Aorta (tissue), 5 donors: ENCODE measurements at regions not wholly inside any gene's neighbourhood (a gene's known extent, or its start where the extent isn't known, plus 50 kb on each side); places are given as distances from the start of the nearest gene placed in this dataset.

Source experiments
- ATAC-seq: fragments of 200-7000 bp; cut with Tn5 transposase; one replicate; pipeline ENCODE4 v1.9.1; 2022; ENCODE audit warnings: moderate library complexity; ENCODE audit not compliant: low FRiP score
- DNase-seq, 2 donors: peaks; one replicate each; pipeline ENCODE4 v3.0.0-alpha.2; 2020
- H3K27ac ChIP-seq, 2 donors: one replicate each; pipeline ENCODE4 v1.5.1; 2013; ENCODE audit warnings: low read length in 2 of 2, mild to moderate bottlenecking in 2 of 2, moderate library complexity in 2 of 2, control low read depth in 1 of 2, inconsistent platforms in 1 of 2, low read depth in 1 of 2
- H3K27me3 ChIP-seq, 2 donors: one replicate each; pipeline ENCODE4 v1.6.1; 2013; ENCODE audit warnings: control low read depth in 1 of 2, low read length in 1 of 2, mild to moderate bottlenecking in 1 of 2, moderate library complexity in 1 of 2; ENCODE audit not compliant: insufficient read depth in 2 of 2, control insufficient read depth in 1 of 2
- H3K36me3 ChIP-seq, 2 donors: one replicate each; pipeline ENCODE4 v1.6.1; 2013; ENCODE audit warnings: control low read depth in 1 of 2, low read length in 1 of 2, mild to moderate bottlenecking in 1 of 2; ENCODE audit not compliant: insufficient read depth in 2 of 2, control insufficient read depth in 1 of 2
- H3K4me1 ChIP-seq, 2 donors: one replicate each; pipeline ENCODE4 v1.6.1; 2013; ENCODE audit warnings: low read length in 2 of 2, control low read depth in 1 of 2, mild to moderate bottlenecking in 1 of 2, moderate library complexity in 1 of 2; ENCODE audit not compliant: insufficient read depth in 2 of 2, control insufficient read depth in 1 of 2
- H3K4me3 ChIP-seq, 2 donors: one replicate each; pipeline ENCODE4 v1.5.1; 2013; ENCODE audit warnings: low read length in 2 of 2, control low read depth in 1 of 2, mild to moderate bottlenecking in 1 of 2
- H3K9me3 ChIP-seq: one replicate; pipeline ENCODE4 v1.6.1; 2013; ENCODE audit warnings: mild to moderate bottlenecking, low read length; ENCODE audit not compliant: control insufficient read depth
- WGBS, 2 donors: extraction: QIAGEN DNeasy Blood & Tissue Kit; methylation state at CpG; one replicate each; pipeline ENCODE4 v1.1.7; 2013; 5-methylcytosine and 5-hydroxymethylcytosine counted together
- intact Hi-C, 2 donors: fragments of 100-400 bp; cut with DNase I; formaldehyde crosslinking; loops; one replicate each; pipeline versions ENCODE4 v1.14.2 to v1.15.0; 2022
- donor health status: healthy with polysubstance abuse.
- donor health status: Bipolar disorder and iron deficiency.
- donor health status: DM: no; HTN: no; CAD: no.
- donor health status: DM: no; HTN: no; CAD: no.
- donor health status: DM: yes; HTN: yes; CAD: no.

- WGBS, 2 donors, result 81 to 93% methylated on average over 8 of the region's 8 CpGs
- no peak for ATAC-seq
- Histone ChIP-seq H3K27me3 (no peaks in the 10 kb centered on the region), H3K4me1 (no peaks in the 10 kb centered on the region), H3K4me3 (no peak overlapping the region), H3K9me3 (no peaks in the 10 kb centered on the region), H3K36me3 (no peaks in the 10 kb centered on the region), H3K27ac (no peak overlapping the region)
- DNase-seq, result no peak
- intact Hi-C loops, result loop anchor here in 1 of 2 donors (10.0 kb wide), 1 partner anchor 58 kb away; no protein-coding TSS in a partner anchor
Observed at GRCh38 chr15:93232845-93233244, 143.8 kb upstream of the RGMA start.

GRCh38 chr15:93231994-93232393 lies 143.0 kb upstream of the RGMA start:
- Histone ChIP-seq H3K4me3 (no peak overlapping the region), H3K9me3 (no peaks in the 10 kb centered on the region), H3K36me3 (no peaks in the 10 kb centered on the region), H3K4me1 (no peaks in the 10 kb centered on the region), H3K27me3 (no peaks in the 10 kb centered on the region), H3K27ac (no peak overlapping the region)
- intact Hi-C loops, result loop anchor here in 1 of 2 donors (10.0 kb wide), 1 partner anchor 57 kb away; no protein-coding TSS in a partner anchor
- WGBS, 2 donors, result 74 to 77% methylated on average over 6 of the region's 6 CpGs
- ATAC-seq (no peak), DNase-seq (no peak)

- no peak for ATAC-seq
- no peaks in the 10 kb centered on the region for H3K4me1 ChIP-seq
- H3K9me3 ChIP-seq, result no peaks in the 10 kb centered on the region
- H3K36me3 ChIP-seq, result no peaks in the 10 kb centered on the region
- H3K4me3 ChIP-seq, result no peak overlapping the region
- no peak overlapping the region for H3K27ac ChIP-seq
- H3K27me3 ChIP-seq, result no peaks in the 10 kb centered on the region
- DNase-seq, result no peak
- intact Hi-C loops, result loop anchor here in 1 of 2 donors (10.0 kb wide), 1 partner anchor 57 kb away; no protein-coding TSS in a partner anchor
- WGBS, 2 donors, result 39 to 45% methylated on average over 2 of the region's 2 CpGs
Observed at GRCh38 chr15:93231261-93231925, 142.4 kb upstream of the RGMA start.

- DNase-seq (no peak), ATAC-seq (no peak)
- Histone ChIP-seq H3K27me3 (no peaks in the 10 kb centered on the region), H3K9me3 (no peaks in the 10 kb centered on the region), H3K27ac (no peak overlapping the region), H3K36me3 (no peaks in the 10 kb centered on the region), H3K4me1 (no peaks in the 10 kb centered on the region), H3K4me3 (no peak overlapping the region)
- 87 to 91% methylated on average over 3 of the region's 3 CpGs for WGBS, 2 donors
- intact Hi-C loops, result no loop called here
Observed at GRCh38 chr15:93228546-93228945, 139.5 kb upstream of the RGMA start.

- intact Hi-C loops, result no loop called here
- WGBS, 2 donors, result 94% methylated on average over 7 of the region's 7 CpGs
- ATAC-seq, result no peak
- H3K27me3 ChIP-seq, result no peaks in the 10 kb centered on the region
- no peaks in the 10 kb centered on the region for H3K36me3 ChIP-seq
- DNase-seq, result no peak
- no peaks in the 10 kb centered on the region for H3K4me1 ChIP-seq
- H3K27ac ChIP-seq, result no peak overlapping the region
- no peak overlapping the region for H3K4me3 ChIP-seq
- no peaks in the 10 kb centered on the region for H3K9me3 ChIP-seq
Observed at GRCh38 chr15:93223803-93224202, 134.8 kb upstream of the RGMA start.

GRCh38 chr15:93221759-93222158 lies 132.7 kb upstream of the RGMA start:
- WGBS, 2 donors, result 45 to 54% methylated on average over 4 of the region's 4 CpGs
- ATAC-seq, result no peak
- no peak for DNase-seq

GRCh38 chr15:93219859-93220420 lies 130.9 kb upstream of the RGMA start:
- ATAC-seq (no peak), DNase-seq (no peak)
- Histone ChIP-seq H3K27me3 (no peaks in the 10 kb centered on the region), H3K4me3 (no peak overlapping the region), H3K4me1 (peaks cover 0 to 3% of the 10 kb centered on the region in 2 donors), H3K9me3 (no peaks in the 10 kb centered on the region), H3K27ac (no peak overlapping the region), H3K36me3 (no peaks in the 10 kb centered on the region)
- WGBS, 2 donors, result 92 to 94% methylated on average over 2 of the region's 2 CpGs
- intact Hi-C loops, result no loop called here

More at GRCh38 chr15:93221759-93222158, 132.7 kb upstream of the RGMA start:
- H3K9me3 ChIP-seq, result no peaks in the 10 kb centered on the region
- H3K4me1 ChIP-seq, result peaks cover 0 to 3% of the 10 kb centered on the region in 2 donors
- H3K27me3 ChIP-seq, result no peaks in the 10 kb centered on the region
- H3K27ac ChIP-seq, result no peak overlapping the region
- no peak overlapping the region for H3K4me3 ChIP-seq
- no peaks in the 10 kb centered on the region for H3K36me3 ChIP-seq
- intact Hi-C loops, result no loop called here

GRCh38 chr15:93217343-93217742 lies 128.3 kb upstream of the RGMA start:
- WGBS, 2 donors, result 0 to 3% methylated on average over 1 of the region's 1 CpG
- H3K36me3 ChIP-seq, result no peaks in the 10 kb centered on the region
- ATAC-seq (no peak), DNase-seq (no peak)
- no peak overlapping the region for H3K27ac ChIP-seq
- H3K4me3 ChIP-seq, result no peak overlapping the region
- intact Hi-C loops, result no loop called here
- no peaks in the 10 kb centered on the region for H3K27me3 ChIP-seq
- H3K4me1 ChIP-seq, result peaks cover 0 to 3% of the 10 kb centered on the region in 2 donors
- H3K9me3 ChIP-seq, result no peaks in the 10 kb centered on the region

- DNase-seq (no peak), ATAC-seq (no peak)
- H3K27me3 ChIP-seq, result no peaks in the 10 kb centered on the region
- H3K4me3 ChIP-seq, result no peak overlapping the region
- no peaks in the 10 kb centered on the region for H3K36me3 ChIP-seq
- no peak overlapping the region for H3K27ac ChIP-seq
- H3K9me3 ChIP-seq, result no peaks in the 10 kb centered on the region
- 70 to 71% methylated on average over 3 of the region's 3 CpGs for WGBS, 2 donors
- intact Hi-C loops, result no loop called here
- H3K4me1 ChIP-seq, result peaks cover 0 to 3% of the 10 kb centered on the region in 2 donors
Observed at GRCh38 chr15:93214106-93214505, 125.1 kb upstream of the RGMA start.
